Activated CD4-positive, alpha-beta T cell treated with anti-CD3 and anti-CD28 coated beads, Interleukin-2, Interleukin-4, amounts not matched to agents 100 ng/mL and 50 ng/mL, durations not matched to agents 16 hours and 8 hours (primary cell): ENCODE measurements at regions not wholly inside any gene's neighbourhood (a gene's known extent, or its start where the extent isn't known, plus 50 kb on each side); places are given as distances from the start of the nearest gene placed in this dataset.
"Not testable (repeated sequence)": the region's sequence is repeated elsewhere in the genome, so short reads cannot be mapped to it uniquely, and the experiment has no call there.

ENCODE experiments used
- DNase-seq: peaks from one replicate; pipeline ENCODE4 v3.0.0-alpha.2; 2020; ENCODE audit warnings: low spot score

- no peak for DNase-seq
These were observed 806.7 kb upstream of the PRMT6 start for GRCh38 chr1:106249810-106250209.

GRCh38 chr1:106254748-106255147 lies 801.7 kb upstream of the PRMT6 start:
- no peak for DNase-seq

GRCh38 chr1:106266786-106267185 lies 789.7 kb upstream of the PRMT6 start:
- DNase-seq = no peak

DNA sequence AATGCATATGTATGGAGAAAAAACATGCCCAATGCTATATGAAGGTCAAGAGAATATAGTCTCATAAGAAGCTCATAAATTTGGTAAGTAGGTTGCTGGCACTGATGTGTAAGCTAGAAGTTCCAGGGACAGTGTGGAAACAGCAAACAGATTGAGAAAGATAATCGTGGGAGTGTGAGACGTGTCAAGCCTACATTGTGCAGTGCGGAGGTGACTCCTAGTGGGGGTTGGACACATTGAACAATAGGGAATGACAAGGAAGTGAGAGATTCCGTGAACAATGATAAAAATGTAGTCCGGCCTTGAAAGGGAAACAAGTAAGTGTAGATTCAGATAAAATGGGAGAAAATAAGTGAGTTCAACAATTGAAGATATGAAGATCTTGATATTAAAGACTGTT lies 788.4 kb upstream of the PRMT6 start:
- no peak for DNase-seq

DNA sequence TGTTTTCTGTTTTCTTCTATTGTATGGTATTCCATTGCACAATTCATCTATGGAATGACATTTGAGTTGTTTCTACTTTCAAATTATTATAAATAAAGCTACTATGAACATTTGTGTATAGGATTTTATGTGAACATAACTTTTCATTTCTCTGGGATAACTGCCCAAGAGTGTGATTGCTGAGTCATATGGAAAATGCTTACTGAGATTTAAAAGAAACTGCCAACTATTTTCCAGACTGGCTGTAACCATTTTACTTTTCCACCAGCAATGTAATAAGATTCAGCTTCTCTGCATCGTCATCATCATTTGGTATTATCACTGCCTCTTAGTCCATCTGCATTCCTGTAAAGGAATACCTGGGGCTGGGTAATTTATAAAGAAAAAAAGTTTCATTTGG lies 779.6 kb upstream of the PRMT6 start:
- no peak for DNase-seq

DNA sequence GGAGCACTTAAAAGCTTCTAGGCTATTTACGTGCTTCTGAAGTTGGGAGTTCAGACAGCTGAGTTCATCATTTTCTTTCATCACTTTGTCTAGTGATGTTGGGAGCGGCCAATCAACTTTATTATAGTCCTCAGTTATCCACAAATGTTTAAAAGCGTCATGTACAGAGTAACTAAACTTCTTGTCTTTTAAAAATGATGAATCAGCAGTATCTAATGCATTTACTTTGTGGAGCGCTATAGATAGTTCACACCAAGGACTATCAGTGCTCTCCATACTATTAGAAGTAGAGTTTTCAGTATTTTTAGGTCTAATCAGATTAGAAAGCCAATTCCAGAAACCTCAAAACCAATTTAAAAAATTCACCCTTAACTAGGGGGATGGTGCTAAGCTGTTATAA lies 778.7 kb upstream of the PRMT6 start:
- no peak for DNase-seq

DNA sequence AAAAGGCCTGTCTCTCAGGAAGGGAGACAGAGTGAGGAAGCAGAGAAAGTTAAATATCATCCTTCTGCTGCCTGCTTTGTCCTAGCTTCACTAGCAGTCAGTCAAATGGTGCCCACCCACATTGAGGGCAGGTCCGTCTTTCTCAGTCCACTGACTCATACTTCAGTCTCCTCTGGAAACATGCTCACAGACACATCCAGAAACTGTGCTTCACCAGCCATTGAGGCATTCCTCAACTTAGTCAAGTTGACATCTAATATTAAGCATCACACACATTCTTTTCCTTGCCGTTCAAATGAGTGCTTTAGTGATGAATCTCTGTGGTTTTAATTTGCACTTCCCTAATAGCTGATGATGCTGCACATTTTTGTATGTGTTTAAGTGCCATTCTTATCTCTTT lies 777.8 kb upstream of the PRMT6 start:
- no peak for DNase-seq

- no peak for DNase-seq
These were observed 767.1 kb upstream of the PRMT6 start for GRCh38 chr1:106289265-106289928.

DNA sequence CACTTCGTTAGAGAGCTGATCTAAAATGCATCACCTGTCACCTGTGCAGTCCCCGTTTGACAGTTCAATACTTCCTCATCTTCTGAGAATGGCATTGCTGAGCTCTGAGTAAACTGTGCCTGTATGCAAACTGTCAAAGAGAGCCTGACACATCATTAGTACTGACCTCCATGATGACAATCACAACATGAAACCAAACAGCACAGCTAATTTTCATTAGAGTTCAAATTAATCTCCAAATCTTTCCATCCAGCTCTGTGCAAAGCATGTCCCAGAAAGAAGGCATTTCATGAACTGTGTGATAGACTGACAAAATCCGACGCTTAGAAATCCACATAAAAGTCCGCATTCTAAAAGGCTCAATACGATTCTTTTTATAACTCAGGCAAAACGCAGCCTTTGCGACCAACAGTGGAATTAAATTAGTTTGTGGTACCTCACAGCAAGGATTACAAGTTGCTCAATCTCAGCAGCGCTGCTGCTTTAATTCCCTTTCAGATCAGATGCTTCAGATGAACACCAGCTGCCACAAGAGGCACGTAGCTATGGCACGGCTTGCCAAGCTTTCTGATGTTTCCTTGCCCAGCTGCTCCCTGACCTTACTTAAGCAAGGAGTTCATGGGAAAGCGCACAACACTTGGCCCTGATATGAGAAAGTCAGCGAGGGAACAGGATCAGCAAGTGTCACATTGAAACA lies 765.5 kb upstream of the PRMT6 start:
- DNase-seq = no peak

- DNase-seq = no peak
These were observed 764.3 kb upstream of the PRMT6 start for GRCh38 chr1:106292130-106292529.

DNA sequence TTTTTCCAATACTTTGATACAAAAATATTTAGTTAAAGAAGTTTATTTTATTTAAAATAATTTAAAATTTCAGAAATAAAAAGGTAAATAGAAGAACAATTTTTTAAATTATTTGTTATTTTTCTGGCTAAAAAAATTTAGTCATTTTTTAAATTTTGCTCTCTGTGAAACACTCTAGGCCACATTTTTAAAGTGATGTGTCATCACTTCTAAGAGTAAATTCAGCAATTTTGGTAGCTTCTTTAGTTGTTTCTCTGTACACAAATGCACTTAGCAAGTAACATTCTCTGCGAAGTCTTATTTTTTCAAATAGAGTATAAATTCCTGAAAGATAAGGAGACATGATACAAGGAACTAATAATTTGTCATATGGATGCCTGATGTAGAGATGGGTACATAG lies 760.0 kb upstream of the PRMT6 start:
- no peak for DNase-seq

GRCh38 chr1:106304106-106304505 lies 752.4 kb upstream of the PRMT6 start:
- no peak for DNase-seq

GRCh38 chr1:106319612-106320011 lies 736.9 kb upstream of the PRMT6 start:
- DNase-seq = no peak

DNA sequence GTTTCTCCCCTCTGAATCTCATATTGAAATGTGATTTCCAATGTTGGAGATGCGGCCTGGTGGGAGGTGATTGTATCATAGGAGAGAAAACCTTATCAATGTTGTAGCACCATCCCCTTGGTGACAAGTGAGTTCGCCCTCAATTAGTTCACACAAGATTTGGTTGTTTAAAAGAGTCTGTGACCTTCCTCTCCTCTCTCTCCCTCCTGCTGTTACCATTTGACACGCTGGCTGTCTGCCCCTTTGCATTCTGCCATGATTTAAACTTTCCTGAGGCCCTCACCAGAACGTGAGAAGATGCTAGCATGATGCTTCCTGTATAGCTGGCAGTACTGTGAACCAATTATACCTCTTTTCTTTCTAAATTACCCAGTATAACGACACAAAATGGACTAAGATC lies 730.9 kb upstream of the PRMT6 start:
- no peak for DNase-seq

DNA sequence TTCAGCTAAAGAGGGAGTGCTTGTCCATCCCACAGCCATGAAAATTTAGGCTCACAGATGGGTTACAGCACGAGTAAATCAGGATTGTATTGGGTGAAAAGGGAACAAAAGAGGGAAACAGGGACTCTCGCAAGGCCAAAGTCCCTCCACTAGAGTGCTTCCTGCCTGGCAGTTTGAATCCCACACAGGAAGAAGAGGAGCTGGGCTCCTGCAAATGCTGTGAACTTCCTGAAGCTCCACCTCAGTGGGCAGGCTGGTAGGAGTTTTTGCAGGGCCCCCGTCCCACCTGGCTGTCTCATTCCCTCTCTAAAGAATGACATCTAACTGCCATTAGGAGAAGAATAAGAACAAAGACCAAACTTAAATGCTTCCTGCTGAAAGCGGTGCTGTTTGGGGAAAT lies 712.0 kb upstream of the PRMT6 start:
- DNase-seq = no peak

GRCh38 chr1:106360252-106360651 lies 696.2 kb upstream of the PRMT6 start:
- DNase-seq = no peak

GRCh38 chr1:106366627-106367319 lies 689.7 kb upstream of the PRMT6 start:
- no peak for DNase-seq

DNA sequence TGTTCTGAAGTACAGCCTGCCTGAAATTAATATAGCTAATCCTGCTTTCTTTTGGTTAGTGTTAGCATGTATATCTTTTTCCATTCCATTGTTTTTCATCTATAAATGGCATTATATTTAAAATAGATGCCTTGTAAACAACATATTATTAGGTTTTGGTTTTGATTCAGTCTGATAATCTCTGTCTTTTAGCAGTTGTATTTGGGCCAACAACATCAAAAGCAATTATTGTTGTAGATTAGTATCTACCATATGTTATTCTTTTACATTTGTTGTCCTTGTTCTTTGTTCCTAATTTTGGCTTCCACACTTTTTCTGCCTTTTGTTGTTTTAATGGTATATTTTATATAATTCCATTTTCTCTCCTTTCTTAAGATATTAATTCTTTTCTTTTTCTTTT lies 678.2 kb upstream of the PRMT6 start:
- no peak for DNase-seq

DNA sequence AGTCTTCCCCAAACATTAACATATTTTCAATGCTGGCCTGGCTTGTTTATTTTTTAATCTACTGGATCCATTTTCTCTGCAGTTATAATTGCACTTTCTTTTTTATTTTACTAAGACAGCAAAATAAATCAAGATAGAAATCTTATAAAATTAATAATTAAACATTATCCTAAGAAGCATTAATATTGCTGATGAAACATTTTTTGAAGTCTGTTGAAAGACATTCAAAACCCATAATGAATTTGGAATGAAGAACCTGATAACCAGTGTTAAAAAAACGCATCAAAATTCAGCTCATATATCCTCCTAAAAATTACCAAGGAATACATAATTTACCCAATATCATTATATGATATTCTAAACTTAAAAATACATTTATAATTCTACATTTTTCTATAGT lies 675.7 kb upstream of the PRMT6 start:
- DNase-seq = no peak

GRCh38 chr1:106389160-106389559 lies 667.3 kb upstream of the PRMT6 start:
- DNase-seq = not testable (repeated sequence)

- no peak for DNase-seq
These were observed 663.4 kb upstream of the PRMT6 start for GRCh38 chr1:106393046-106393445.

- DNase-seq = no peak
These were observed 660.5 kb upstream of the PRMT6 start for GRCh38 chr1:106396020-106396419.

DNA sequence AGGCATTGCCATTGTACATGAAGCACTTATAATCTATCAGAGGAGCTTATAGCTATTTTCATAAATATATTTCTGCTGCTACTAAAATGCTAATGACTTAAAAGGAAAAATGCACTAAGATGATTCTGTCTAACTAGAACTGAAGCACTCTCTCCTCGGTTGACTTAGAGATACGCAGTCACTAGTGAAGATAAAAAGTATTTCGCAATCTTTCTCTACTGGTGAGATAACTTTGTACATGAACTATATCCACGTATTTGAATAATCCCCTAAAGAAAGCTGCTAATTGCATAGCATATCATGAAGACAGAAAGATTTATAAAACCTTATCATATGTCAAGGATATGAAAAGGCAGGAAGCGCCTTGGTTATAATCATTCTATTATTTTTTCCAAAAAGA lies 658.1 kb upstream of the PRMT6 start:
- no peak for DNase-seq

DNA sequence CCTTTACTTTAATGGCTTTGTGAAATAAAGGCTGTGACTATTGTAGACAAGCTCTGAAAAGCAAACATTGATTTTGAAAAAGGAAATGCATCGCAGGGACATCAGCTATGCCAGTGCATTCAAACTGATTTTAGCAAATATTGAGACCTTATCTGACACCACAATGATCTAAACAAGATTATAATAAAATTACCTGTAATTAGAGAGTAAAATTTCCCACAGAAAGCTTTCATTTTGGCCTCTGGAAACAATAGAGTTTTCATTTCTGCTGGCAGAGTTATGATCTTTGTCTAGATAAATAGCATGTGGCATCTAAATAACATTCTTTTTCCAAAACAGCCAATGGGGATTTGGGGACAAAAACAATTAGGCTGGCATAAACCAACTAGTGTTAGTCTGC lies 650.4 kb upstream of the PRMT6 start:
- no peak for DNase-seq
